ENCODE measurements at regions not wholly inside any gene's neighbourhood (a gene's known extent, or its start where the extent isn't known, plus 50 kb on each side); places are given as distances from the start of the nearest gene placed in this dataset.
A peak's percentile ranks its signal among the peaks of the same experiment; 100 is the strongest.

GRCh38 chr1:229867726-229868125 is 199.3 kb upstream of the GALNT2 start:
- Histone ChIP-seq H3K27me3 (no peaks in the 10 kb centered on the region), H3K9me3 (no peaks in the 10 kb centered on the region), H3K36me3 (no peaks in the 10 kb centered on the region), H3K27ac (peak overlapping the region in 3 of 4 donors; percentile 30 to 48 (median 40)), H3K4me3 (no peak overlapping the region), H3K4me1 (peaks cover 40 to 44% of the 10 kb centered on the region in 2 donors)
- in situ Hi-C loops (cut with MboI; ENCODE audit: low sequenced_read_pairs in 4 of 4) = no loop called here
- ATAC-seq = no peak
- no peak for DNase-seq
- intact Hi-C loops (cut with DNase I; ENCODE audit: low total_unique reads) = no loop called here
- no peak for TF ChIP-seq POLR2A (IDR thresholded peaks at IDR 0.05)
- TF ChIP-seq, protein P1, sequence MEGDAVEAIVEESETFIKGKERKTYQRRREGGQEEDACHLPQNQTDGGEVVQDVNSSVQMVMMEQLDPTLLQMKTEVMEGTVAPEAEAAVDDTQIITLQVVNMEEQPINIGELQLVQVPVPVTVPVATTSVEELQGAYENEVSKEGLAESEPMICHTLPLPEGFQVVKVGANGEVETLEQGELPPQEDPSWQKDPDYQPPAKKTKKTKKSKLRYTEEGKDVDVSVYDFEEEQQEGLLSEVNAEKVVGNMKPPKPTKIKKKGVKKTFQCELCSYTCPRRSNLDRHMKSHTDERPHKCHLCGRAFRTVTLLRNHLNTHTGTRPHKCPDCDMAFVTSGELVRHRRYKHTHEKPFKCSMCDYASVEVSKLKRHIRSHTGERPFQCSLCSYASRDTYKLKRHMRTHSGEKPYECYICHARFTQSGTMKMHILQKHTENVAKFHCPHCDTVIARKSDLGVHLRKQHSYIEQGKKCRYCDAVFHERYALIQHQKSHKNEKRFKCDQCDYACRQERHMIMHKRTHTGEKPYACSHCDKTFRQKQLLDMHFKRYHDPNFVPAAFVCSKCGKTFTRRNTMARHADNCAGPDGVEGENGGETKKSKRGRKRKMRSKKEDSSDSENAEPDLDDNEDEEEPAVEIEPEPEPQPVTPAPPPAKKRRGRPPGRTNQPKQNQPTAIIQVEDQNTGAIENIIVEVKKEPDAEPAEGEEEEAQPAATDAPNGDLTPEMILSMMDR (IDR thresholded peaks at IDR 0.05 in 4 of 5, conservative IDR thresholded peaks at IDR 0.05 in 1 of 5) = no peak

GRCh38 chr1:229869240-229869639 is 197.8 kb upstream of the GALNT2 start:
- no peaks in the 10 kb centered on the region for H3K27me3 ChIP-seq
- peaks cover 30 to 31% of the 10 kb centered on the region in 2 donors for H3K4me1 ChIP-seq
- no peak for DNase-seq
- in situ Hi-C loops (cut with MboI; ENCODE audit: low sequenced_read_pairs in 4 of 4) = no loop called here
- no peaks in the 10 kb centered on the region for H3K9me3 ChIP-seq
- H3K36me3 ChIP-seq = no peaks in the 10 kb centered on the region
- no peak overlapping the region for H3K4me3 ChIP-seq
- TF ChIP-seq, protein P1 (IDR thresholded peaks at IDR 0.05 in 4 of 5, conservative IDR thresholded peaks at IDR 0.05 in 1 of 5) = no peak
- intact Hi-C loops (cut with DNase I; ENCODE audit: low total_unique reads) = no loop called here
- ATAC-seq = no peak
- H3K27ac ChIP-seq = no peak overlapping the region

DNA sequence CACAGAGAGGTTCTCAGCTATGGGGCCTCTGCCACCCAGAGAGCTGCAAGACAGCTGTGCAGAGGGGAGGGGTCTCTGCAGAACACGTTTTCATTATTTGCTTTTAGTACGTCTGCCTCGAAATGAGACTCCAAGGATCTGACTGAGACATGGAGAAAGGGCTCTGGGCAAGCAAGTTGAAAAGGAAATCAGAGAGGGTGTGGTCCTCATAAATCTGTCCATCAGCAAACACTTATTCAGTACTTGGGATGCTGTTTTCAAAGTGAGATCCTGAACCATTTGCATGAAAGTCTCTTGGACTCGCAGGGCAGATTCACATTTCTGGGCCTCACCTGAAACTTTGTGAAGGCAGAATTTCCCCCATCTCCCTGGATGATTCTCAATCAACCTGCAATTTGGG is 197.4 kb upstream of the GALNT2 start:
- Histone ChIP-seq H3K4me3 (no peak overlapping the region), H3K36me3 (no peaks in the 10 kb centered on the region), H3K4me1 (peaks cover 30 to 31% of the 10 kb centered on the region in 2 donors), H3K27me3 (no peaks in the 10 kb centered on the region), H3K27ac (no peak overlapping the region), H3K9me3 (no peaks in the 10 kb centered on the region)
- intact Hi-C loops (cut with DNase I; ENCODE audit: low total_unique reads) (no loop called here), in situ Hi-C loops (cut with MboI; ENCODE audit: low sequenced_read_pairs in 4 of 4) (no loop called here)
- TF ChIP-seq POLR2A (IDR thresholded peaks at IDR 0.05) = no peak
- TF ChIP-seq, protein P1 (IDR thresholded peaks at IDR 0.05 in 4 of 5, conservative IDR thresholded peaks at IDR 0.05 in 1 of 5) = no peak
- DNase-seq (no peak), ATAC-seq (no peak)

- DNase-seq (no peak), ATAC-seq (no peak)
- Histone ChIP-seq H3K4me1 (peaks cover 23 to 25% of the 10 kb centered on the region in 2 donors), H3K4me3 (no peak overlapping the region), H3K27me3 (no peaks in the 10 kb centered on the region), H3K9me3 (no peaks in the 10 kb centered on the region), H3K36me3 (no peaks in the 10 kb centered on the region), H3K27ac (no peak overlapping the region)
- TF ChIP-seq, protein P1 (IDR thresholded peaks at IDR 0.05 in 4 of 5, conservative IDR thresholded peaks at IDR 0.05 in 1 of 5) = no peak
- intact Hi-C loops (cut with DNase I; ENCODE audit: low total_unique reads) = no loop called here
- in situ Hi-C loops (cut with MboI; ENCODE audit: low sequenced_read_pairs in 4 of 4) = no loop called here
Observed at GRCh38 chr1:229870381-229870780, 196.7 kb upstream of the GALNT2 start.

- Histone ChIP-seq H3K27ac (peak overlapping the region in 3 of 4 donors; percentile 19 to 54 (median 22)), H3K4me1 (peaks cover 21 to 25% of the 10 kb centered on the region in 2 donors), H3K27me3 (no peaks in the 10 kb centered on the region), H3K36me3 (no peaks in the 10 kb centered on the region), H3K9me3 (no peaks in the 10 kb centered on the region), H3K4me3 (no peak overlapping the region)
- TF ChIP-seq POLR2A (IDR thresholded peaks at IDR 0.05) = no peak
- TF ChIP-seq, protein P1 (IDR thresholded peaks at IDR 0.05 in 4 of 5, conservative IDR thresholded peaks at IDR 0.05 in 1 of 5) = no peak
- intact Hi-C loops (cut with DNase I; ENCODE audit: low total_unique reads) (no loop called here), in situ Hi-C loops (cut with MboI; ENCODE audit: low sequenced_read_pairs in 4 of 4) (no loop called here)
- DNase-seq (peak in 1 of 2 donors; percentile 76), ATAC-seq (peak; percentile 71 to 86)
Observed at GRCh38 chr1:229871078-229871676, 195.9 kb upstream of the GALNT2 start.
